ENCODE measurements at regions not wholly inside any gene's neighbourhood (a gene's known extent, or its start where the extent isn't known, plus 50 kb on each side); places are given as distances from the start of the nearest gene placed in this dataset.

DNA sequence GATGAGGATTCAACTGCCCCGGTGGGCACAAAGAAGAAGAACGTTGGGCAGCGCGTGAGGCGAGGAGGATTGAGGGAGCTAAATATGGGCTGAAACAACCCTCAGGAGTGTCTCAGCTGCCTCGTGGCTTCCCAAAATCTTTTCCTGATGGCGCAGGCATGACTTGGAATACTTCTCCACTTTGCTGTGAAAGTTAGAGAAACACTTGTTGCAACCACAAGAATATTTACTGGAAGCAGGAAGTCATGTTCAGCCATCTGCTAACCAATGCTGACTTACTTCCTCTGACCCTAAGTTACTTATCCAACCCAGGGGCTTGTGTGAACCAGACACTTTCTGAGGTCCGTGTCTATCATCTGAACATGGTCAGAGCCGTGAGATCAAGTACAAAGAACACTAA, 148.8 kb downstream of the ARL4C start:
- Histone ChIP-seq H3K27me3 (ENCODE audit: control insufficient read depth, insufficient read depth, low read length) (no peaks in the 10 kb centered on the region), H3K27ac (ENCODE audit: low read depth, low read length) (no peak overlapping the region), H3K9me3 (ENCODE audit: control insufficient read depth, insufficient read depth, low read length) (no peaks in the 10 kb centered on the region), H3K4me3 (ENCODE audit: low read depth, low read length) (no peak overlapping the region)
- TF ChIP-seq, protein P1, sequence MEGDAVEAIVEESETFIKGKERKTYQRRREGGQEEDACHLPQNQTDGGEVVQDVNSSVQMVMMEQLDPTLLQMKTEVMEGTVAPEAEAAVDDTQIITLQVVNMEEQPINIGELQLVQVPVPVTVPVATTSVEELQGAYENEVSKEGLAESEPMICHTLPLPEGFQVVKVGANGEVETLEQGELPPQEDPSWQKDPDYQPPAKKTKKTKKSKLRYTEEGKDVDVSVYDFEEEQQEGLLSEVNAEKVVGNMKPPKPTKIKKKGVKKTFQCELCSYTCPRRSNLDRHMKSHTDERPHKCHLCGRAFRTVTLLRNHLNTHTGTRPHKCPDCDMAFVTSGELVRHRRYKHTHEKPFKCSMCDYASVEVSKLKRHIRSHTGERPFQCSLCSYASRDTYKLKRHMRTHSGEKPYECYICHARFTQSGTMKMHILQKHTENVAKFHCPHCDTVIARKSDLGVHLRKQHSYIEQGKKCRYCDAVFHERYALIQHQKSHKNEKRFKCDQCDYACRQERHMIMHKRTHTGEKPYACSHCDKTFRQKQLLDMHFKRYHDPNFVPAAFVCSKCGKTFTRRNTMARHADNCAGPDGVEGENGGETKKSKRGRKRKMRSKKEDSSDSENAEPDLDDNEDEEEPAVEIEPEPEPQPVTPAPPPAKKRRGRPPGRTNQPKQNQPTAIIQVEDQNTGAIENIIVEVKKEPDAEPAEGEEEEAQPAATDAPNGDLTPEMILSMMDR (IDR thresholded peaks at IDR 0.05; ENCODE audit: low read depth, low read length), result no peak
- ChIA-PET POLR2A (no interaction called here), CTCF (no interaction called here)
- no peak for DNase-seq (ENCODE audit: low read depth, low spot score)

DNA sequence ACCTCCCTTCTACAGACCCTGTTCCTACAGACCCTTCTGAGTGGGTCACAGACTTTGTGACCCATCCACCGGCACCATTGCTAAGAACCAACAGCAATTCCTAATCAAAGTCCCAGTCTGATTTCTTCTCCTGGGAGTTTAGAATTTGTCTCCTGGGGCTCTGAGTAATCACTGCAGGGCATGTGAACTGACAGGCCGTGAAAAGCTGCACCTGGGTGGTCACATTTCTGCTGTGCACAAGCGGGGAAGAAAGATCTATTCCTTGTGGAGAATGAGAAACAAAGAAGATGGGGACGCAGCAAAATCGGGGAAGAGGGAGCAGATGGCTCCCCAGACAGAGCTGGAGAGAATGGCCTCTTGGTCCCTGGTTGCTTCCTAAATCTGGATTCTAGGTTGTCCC, 151.0 kb downstream of the ARL4C start:
- H3K9me3 ChIP-seq (ENCODE audit: control insufficient read depth, insufficient read depth, low read length), result no peaks in the 10 kb centered on the region
- POLR2A ChIA-PET, result no interaction called here
- no peaks in the 10 kb centered on the region for H3K27me3 ChIP-seq (ENCODE audit: control insufficient read depth, insufficient read depth, low read length)
- DNase-seq (ENCODE audit: low read depth, low spot score), result no peak
- CTCF ChIA-PET, result no interaction called here
- H3K4me3 ChIP-seq (ENCODE audit: low read depth, low read length), result no peak overlapping the region
- TF ChIP-seq, protein P1 (IDR thresholded peaks at IDR 0.05; ENCODE audit: low read depth, low read length), result no peak
- no peak overlapping the region for H3K27ac ChIP-seq (ENCODE audit: low read depth, low read length)

DNA sequence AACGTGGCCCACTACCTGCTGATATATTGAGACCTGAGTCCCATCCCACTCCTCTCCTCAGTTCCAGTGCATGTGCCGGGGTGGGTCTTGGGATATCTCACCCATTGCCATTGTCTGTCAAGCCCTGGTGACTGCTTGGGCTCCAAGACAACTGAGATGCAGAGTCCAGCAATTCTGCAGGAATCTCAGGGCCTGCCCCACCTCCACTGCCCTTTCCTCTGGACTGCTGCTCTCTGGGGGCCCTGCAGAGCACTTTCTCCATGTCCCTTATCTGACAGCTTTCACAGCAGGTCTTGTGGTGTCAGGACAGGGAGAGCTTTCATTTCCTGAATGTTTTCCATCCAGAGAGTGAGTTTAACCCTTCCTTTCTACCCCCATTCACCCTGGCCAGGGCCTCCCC, 152.9 kb downstream of the ARL4C start:
- no peak overlapping the region for H3K27ac ChIP-seq (ENCODE audit: low read depth, low read length)
- no peaks in the 10 kb centered on the region; the same call in 1 of the 2 replicates for H3K9me3 ChIP-seq (ENCODE audit: control insufficient read depth, insufficient read depth, low read length)
- TF ChIP-seq, protein P1 (IDR thresholded peaks at IDR 0.05; ENCODE audit: low read depth, low read length), result no peak
- no peak for DNase-seq (ENCODE audit: low read depth, low spot score)
- no peaks in the 10 kb centered on the region for H3K27me3 ChIP-seq (ENCODE audit: control insufficient read depth, insufficient read depth, low read length)
- no peak overlapping the region for H3K4me3 ChIP-seq (ENCODE audit: low read depth, low read length)
- ChIA-PET CTCF (no interaction called here), POLR2A (no interaction called here)

DNA sequence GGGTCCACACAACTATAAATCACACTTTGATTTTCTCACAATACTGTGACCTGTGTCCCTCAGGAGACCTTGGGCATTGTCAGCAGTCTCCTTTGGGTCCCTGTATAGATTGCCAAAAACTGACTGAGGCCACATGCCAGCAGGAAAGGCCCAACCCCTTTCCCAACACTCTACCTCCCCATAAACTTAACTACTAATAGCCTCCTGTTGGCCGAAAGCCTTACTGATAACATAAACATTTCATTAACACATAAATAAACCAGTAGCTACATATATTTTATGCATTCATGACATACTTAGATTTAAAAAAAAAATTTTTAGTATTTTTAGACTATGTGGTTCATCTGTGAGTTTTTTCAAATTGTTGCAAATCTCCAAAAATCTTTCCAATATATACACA, 153.5 kb downstream of the ARL4C start:
- H3K27me3 ChIP-seq (ENCODE audit: control insufficient read depth, insufficient read depth, low read length), result no peaks in the 10 kb centered on the region
- H3K27ac ChIP-seq (ENCODE audit: low read depth, low read length), result no peak overlapping the region
- DNase-seq (ENCODE audit: low read depth, low spot score), result no peak
- TF ChIP-seq, protein P1 (IDR thresholded peaks at IDR 0.05; ENCODE audit: low read depth, low read length), result no peak
- H3K9me3 ChIP-seq (ENCODE audit: control insufficient read depth, insufficient read depth, low read length), result no peaks in the 10 kb centered on the region; the same call in 1 of the 2 replicates
- ChIA-PET CTCF (no interaction called here), POLR2A (no interaction called here)
- H3K4me3 ChIP-seq (ENCODE audit: low read depth, low read length), result no peak overlapping the region

DNA sequence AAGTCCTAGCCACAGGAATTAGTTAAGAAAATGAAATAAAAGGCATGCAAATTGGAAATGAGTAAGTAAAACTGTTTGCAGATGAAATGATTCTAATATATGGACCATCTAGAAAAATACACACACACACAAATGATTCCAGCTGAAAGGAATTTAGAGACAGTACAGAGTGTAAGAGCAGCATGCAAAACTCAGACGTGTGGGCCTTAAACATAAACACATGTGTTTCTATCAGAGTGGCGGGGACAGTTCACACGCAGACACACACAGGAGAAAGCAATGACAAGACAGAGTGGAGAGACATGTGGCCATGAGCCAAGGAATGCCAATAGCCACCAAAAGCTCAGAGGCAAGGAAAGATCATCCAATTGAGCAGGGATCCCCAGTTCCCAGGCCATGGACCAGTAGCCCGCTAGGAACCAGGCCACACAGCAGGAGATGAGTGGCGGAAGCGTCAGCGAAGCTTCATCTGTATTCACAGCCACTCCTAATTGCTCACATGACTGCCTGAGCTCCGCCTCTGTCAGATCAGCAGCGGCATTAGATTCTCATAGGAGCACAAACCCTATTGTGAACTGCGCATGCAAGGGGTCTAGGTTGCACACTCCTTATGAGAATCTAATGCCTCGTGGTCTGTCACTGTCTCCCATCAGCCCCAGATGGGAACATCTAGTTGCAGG, 155.4 kb downstream of the ARL4C start:
- DNase-seq (ENCODE audit: low read depth, low spot score), result no peak
- TF ChIP-seq, protein P1 (IDR thresholded peaks at IDR 0.05; ENCODE audit: low read depth, low read length), result no peak
- ChIA-PET CTCF (no interaction called here), POLR2A (no interaction called here)
- Histone ChIP-seq H3K9me3 (ENCODE audit: control insufficient read depth, insufficient read depth, low read length) (no peaks in the 10 kb centered on the region; the same call in 1 of the 2 replicates), H3K27me3 (ENCODE audit: control insufficient read depth, insufficient read depth, low read length) (no peaks in the 10 kb centered on the region), H3K27ac (ENCODE audit: low read depth, low read length) (no peak overlapping the region), H3K4me3 (ENCODE audit: low read depth, low read length) (no peak overlapping the region)
